Osteoblast (primary cell): ENCODE measurements at regions not wholly inside any gene's neighbourhood (a gene's known extent, or its start where the extent isn't known, plus 50 kb on each side); places are given as distances from the start of the nearest gene placed in this dataset.
"Not testable (repeated sequence)": the region's sequence is repeated elsewhere in the genome, so short reads cannot be mapped to it uniquely, and the experiment has no call there.

Source experiments
- DNase-seq: peaks from one replicate; pipeline ENCODE4 v3.0.0; 2011; ENCODE audit warnings: low spot score, mixed read lengths; ENCODE audit not compliant: insufficient read length; ENCODE audit errors: missing footprints
- H2AFZ ChIP-seq: 2 replicates; pipeline ENCODE4 v1.6.0; 2011; ENCODE audit warnings: mild to moderate bottlenecking, low read length
- H3K27ac ChIP-seq: 2 replicates; pipeline ENCODE4 v1.5.1; 2011; ENCODE audit warnings: mild to moderate bottlenecking, low read depth, low read length, moderate library complexity
- H3K27me3 ChIP-seq: 2 replicates; pipeline ENCODE4 v1.6.0; 2012; ENCODE audit warnings: mild to moderate bottlenecking, control low read depth, inconsistent platforms, low read length, moderate library complexity; ENCODE audit not compliant: insufficient read depth
- H3K36me3 ChIP-seq: 2 replicates; pipeline ENCODE4 v1.5.1; 2011; ENCODE audit warnings: mild to moderate bottlenecking, low read length, control low read depth, moderate library complexity; ENCODE audit not compliant: insufficient read depth
- H3K4me1 ChIP-seq: 2 replicates; pipeline ENCODE4 v1.5.1; 2011; ENCODE audit warnings: mild to moderate bottlenecking, low read length, control low read depth, moderate library complexity; ENCODE audit not compliant: insufficient read depth
- H3K4me2 ChIP-seq: 2 replicates; pipeline ENCODE4 v1.6.0; 2011; ENCODE audit warnings: mild to moderate bottlenecking, low read length; ENCODE audit not compliant: insufficient read depth
- H3K4me3 ChIP-seq: fragments of 200-600 bp; sonication (generic); 3 replicates; pipeline ENCODE4 v1.5.1; 2012; ENCODE audit warnings: mild to moderate bottlenecking, low read length, inconsistent platforms; ENCODE audit not compliant: insufficient read depth
- H3K79me2 ChIP-seq: 2 replicates; pipeline ENCODE4 v1.6.0; 2012; ENCODE audit warnings: mild to moderate bottlenecking, low read length, control low read depth, inconsistent platforms; ENCODE audit not compliant: insufficient read depth
- H3K9me3 ChIP-seq: 2 replicates; pipeline ENCODE4 v1.5.1; 2011; ENCODE audit warnings: low read depth, low read length, control low read depth
- H4K20me1 ChIP-seq: 2 replicates; pipeline ENCODE4 v1.6.0; 2012; ENCODE audit warnings: mild to moderate bottlenecking, low read length, control low read depth; ENCODE audit not compliant: insufficient read depth
- TF ChIP-seq, protein P1 (sequence below): IDR thresholded peaks from 2 replicates; pipeline ENCODE4 v1.5.1; 2011; ENCODE audit warnings: mild to moderate bottlenecking, low read depth, low read length, moderate library complexity; ENCODE audit errors: extremely low read depth

DNA sequence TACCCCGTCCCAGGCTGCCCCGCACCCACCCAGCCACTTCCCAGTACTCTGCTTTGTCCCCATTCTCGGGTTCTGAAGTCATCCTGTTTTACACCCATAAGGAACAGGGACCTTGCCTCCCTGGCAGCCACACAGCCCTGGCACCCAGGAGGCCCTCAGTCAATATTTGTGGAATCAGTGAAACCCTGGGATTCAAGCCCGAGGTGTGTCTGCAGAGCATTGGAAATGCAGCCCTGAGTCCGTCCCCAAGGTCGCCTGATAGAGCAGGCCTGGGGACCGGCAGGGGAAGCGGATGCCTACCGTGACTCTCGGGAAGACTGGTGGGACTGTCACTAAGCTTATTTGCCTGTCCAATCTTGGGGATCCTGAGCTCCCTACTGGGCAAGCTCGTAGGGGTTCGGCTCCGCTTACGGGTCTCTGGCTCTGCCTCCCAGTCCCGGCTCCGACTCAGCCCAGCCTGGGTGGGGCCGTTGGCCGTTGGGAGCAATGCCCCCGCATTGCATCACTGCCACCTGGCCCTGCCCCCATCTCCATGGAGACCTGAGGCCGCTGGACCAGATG, 64.4 kb upstream of the TAMM41 start:
- TF ChIP-seq, protein P1, sequence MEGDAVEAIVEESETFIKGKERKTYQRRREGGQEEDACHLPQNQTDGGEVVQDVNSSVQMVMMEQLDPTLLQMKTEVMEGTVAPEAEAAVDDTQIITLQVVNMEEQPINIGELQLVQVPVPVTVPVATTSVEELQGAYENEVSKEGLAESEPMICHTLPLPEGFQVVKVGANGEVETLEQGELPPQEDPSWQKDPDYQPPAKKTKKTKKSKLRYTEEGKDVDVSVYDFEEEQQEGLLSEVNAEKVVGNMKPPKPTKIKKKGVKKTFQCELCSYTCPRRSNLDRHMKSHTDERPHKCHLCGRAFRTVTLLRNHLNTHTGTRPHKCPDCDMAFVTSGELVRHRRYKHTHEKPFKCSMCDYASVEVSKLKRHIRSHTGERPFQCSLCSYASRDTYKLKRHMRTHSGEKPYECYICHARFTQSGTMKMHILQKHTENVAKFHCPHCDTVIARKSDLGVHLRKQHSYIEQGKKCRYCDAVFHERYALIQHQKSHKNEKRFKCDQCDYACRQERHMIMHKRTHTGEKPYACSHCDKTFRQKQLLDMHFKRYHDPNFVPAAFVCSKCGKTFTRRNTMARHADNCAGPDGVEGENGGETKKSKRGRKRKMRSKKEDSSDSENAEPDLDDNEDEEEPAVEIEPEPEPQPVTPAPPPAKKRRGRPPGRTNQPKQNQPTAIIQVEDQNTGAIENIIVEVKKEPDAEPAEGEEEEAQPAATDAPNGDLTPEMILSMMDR, result no peak
- Histone ChIP-seq H4K20me1 (no peaks in the 10 kb centered on the region), H3K27me3 (no peaks in the 10 kb centered on the region), H3K36me3 (no peaks in the 10 kb centered on the region), H3K4me3 (no peak overlapping the region), H3K9me3 (no peaks in the 10 kb centered on the region), H2AFZ (no peak overlapping the region), H3K4me1 (no peaks in the 10 kb centered on the region), H3K4me2 (no peak overlapping the region), H3K79me2 (no peaks in the 10 kb centered on the region), H3K27ac (no peak overlapping the region)
- DNase-seq, result no peak

DNA sequence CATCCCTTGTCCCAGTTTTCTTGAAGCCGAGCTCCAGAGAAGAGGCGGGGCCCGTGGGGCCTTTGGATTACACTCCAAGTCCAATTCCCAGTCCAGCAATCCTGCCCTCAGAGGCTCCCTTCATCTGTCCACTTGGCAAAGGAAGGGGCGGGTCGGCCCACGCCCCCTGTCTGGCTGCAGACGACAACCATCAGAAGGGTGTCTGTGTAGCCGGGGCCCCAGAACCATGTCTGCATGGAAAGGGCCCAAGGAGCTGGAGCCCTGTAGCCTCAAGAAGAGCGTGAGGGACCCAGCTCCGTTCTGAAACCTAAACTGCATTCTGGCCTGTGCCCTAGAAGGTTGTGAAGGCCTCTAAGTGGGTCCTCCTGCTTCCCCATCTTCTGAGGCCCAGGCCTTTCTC, 65.2 kb upstream of the TAMM41 start:
- not testable (repeated sequence) for H3K27ac ChIP-seq, H3K4me2 ChIP-seq, H3K4me3 ChIP-seq, H3K36me3 ChIP-seq, H3K79me2 ChIP-seq, H3K4me1 ChIP-seq, H3K9me3 ChIP-seq, H3K27me3 ChIP-seq, DNase-seq, H2AFZ ChIP-seq, H4K20me1 ChIP-seq

DNA sequence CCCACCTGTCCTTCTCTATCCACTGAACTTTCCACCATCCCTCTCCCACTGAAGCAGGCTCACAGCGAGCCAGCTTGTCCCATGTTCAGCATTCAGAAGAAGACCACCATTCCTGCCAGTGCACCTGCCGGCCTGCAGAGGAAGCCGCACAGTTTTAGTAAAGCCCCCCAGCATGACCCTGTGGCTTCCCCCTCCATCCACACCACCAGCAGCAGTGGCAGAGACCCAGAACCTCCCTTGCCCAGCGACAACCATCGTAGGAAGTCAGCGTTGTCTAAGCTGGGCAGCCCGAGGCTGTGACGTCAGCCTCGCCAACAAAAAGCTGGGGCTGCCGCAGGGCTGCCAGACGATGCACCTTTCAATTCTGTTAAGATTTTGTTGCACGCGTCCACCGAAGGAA, 66.6 kb upstream of the TAMM41 start:
- no peak overlapping the region for H2AFZ ChIP-seq
- no peak overlapping the region for H3K27ac ChIP-seq
- H3K79me2 ChIP-seq, result no peaks in the 10 kb centered on the region
- H3K27me3 ChIP-seq, result no peaks in the 10 kb centered on the region
- H3K4me3 ChIP-seq, result no peak overlapping the region
- H3K36me3 ChIP-seq, result no peaks in the 10 kb centered on the region
- TF ChIP-seq, protein P1, result no peak
- DNase-seq, result no peak
- H3K4me1 ChIP-seq, result no peaks in the 10 kb centered on the region
- H4K20me1 ChIP-seq, result no peaks in the 10 kb centered on the region
- no peaks in the 10 kb centered on the region for H3K9me3 ChIP-seq
- H3K4me2 ChIP-seq, result no peak overlapping the region

DNA sequence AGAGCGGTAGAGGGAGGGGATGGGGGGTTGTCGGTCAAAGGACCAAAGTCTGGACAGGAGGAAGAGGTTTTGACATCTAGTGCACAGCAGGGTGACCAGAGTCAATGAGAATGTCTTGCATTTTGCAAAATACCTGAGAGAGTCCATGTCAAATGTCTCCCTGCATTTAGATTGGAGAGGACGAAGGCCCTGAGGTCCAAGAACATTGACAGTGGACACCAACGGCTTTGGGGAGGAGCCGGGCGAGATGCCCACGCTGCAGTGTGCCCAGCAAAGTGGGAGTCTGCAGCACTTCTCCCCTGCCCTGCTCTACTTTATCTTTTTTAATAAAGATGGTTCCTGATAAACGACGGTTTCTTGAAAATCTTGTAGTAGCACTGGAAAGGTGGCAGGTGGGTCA, 67.4 kb upstream of the TAMM41 start:
- no peaks in the 10 kb centered on the region for H4K20me1 ChIP-seq
- no peak for DNase-seq
- no peak overlapping the region for H3K4me3 ChIP-seq
- TF ChIP-seq, protein P1, result no peak
- no peak overlapping the region for H3K4me2 ChIP-seq
- no peaks in the 10 kb centered on the region for H3K79me2 ChIP-seq
- H3K4me1 ChIP-seq, result no peaks in the 10 kb centered on the region
- H3K27me3 ChIP-seq, result no peaks in the 10 kb centered on the region
- no peak overlapping the region for H2AFZ ChIP-seq
- no peaks in the 10 kb centered on the region for H3K36me3 ChIP-seq
- no peaks in the 10 kb centered on the region for H3K9me3 ChIP-seq
- no peak overlapping the region for H3K27ac ChIP-seq
